T-cell (primary cell): ENCODE measurements at regions not wholly inside any gene's neighbourhood (a gene's known extent, or its start where the extent isn't known, plus 50 kb on each side); places are given as distances from the start of the nearest gene placed in this dataset.

Experiments used
- ATAC-seq, 4 experiments: fragments of 200-7000 bp in 3 of 4; fragments of 150-1000 bp in 1 of 4; cut with Tn5 transposase; replicated peaks in 1 of 4; 1 replicate in 3 of 4; 2 replicates in 1 of 4; pipeline ENCODE4 v1.10.0; 2021; ENCODE audit warnings: moderate library complexity in 3 of 4, mild to moderate bottlenecking in 2 of 4, moderate number of reproducible peaks in 1 of 4
- CTCF ChIA-PET, 2 donors: fragments of 300-600 bp; sonication (Branson Sonifier 250); formaldehyde crosslinking; loops; one replicate each; lab custom pipeline; 2022; ENCODE audit warnings: antibody characterized with exemption in 2 of 2; lab: Charles Lee
- POLR2A ChIA-PET, 2 donors: fragments of 300-600 bp; sonication (Branson Sonifier 250); formaldehyde crosslinking; loops; one replicate each; lab custom pipeline; 2022; ENCODE audit warnings: antibody characterized with exemption in 2 of 2; lab: Charles Lee
- DNase-seq, 35 experiments: peaks; one replicate each; pipeline versions ENCODE4 v3.0.0 to v3.0.0-alpha.2; 2013 to 2023
- H3K27ac ChIP-seq: one replicate; pipeline ENCODE4 v1.5.1; 2013; ENCODE audit warnings: low read length
- H3K27me3 ChIP-seq, 2 experiments: replicated peaks in 1 of 2; 1 replicate in 1 of 2; 2 replicates in 1 of 2; pipeline versions ENCODE4 v1.6.1 to v1.7.0; 2013; ENCODE audit warnings: low read length in 1 of 2, mixed read lengths in 1 of 2; ENCODE audit not compliant: control insufficient read depth in 2 of 2, insufficient read depth in 2 of 2; ENCODE audit errors: extremely low read depth in 1 of 2
- H3K36me3 ChIP-seq, 2 donors: 1 replicate in 1 of 2; 2 replicates in 1 of 2; pipeline versions ENCODE4 v1.6.1 to v1.7.0; 2013; ENCODE audit warnings: low read length in 1 of 2; ENCODE audit not compliant: control insufficient read depth in 2 of 2, insufficient read depth in 1 of 2; ENCODE audit errors: extremely low read depth in 1 of 2
- H3K4me1 ChIP-seq, 2 experiments: 1 replicate in 1 of 2; 2 replicates in 1 of 2; pipeline versions ENCODE4 v1.6.1 to v1.7.0; 2013; ENCODE audit warnings: low read length in 2 of 2, mixed read lengths in 1 of 2; ENCODE audit not compliant: insufficient read depth in 2 of 2, control insufficient read depth in 1 of 2; ENCODE audit errors: extremely low read depth in 1 of 2
- H3K4me3 ChIP-seq, 2 donors: 1 replicate in 1 of 2; 2 replicates in 1 of 2; pipeline versions ENCODE4 v1.5.1 to v1.7.0; 2013; ENCODE audit warnings: mild to moderate bottlenecking in 2 of 2, low read length in 1 of 2, moderate library complexity in 1 of 2; ENCODE audit not compliant: control insufficient read depth in 1 of 2; ENCODE audit errors: extremely low read depth in 1 of 2
- H3K9me3 ChIP-seq: 2 replicates; pipeline ENCODE4 v1.7.0; 2013
- H3K27ac Mint-ChIP-seq, 2 donors: one replicate each; pipeline ENCODE4 v1.8.0; 2020 to 2021; ENCODE audit warnings: mild to moderate bottlenecking in 2 of 2, mixed read lengths in 2 of 2
- H3K27me3 Mint-ChIP-seq, 2 donors: one replicate each; pipeline ENCODE4 v1.8.0; 2021 to 2022; ENCODE audit warnings: mixed read lengths in 2 of 2
- H3K36me3 Mint-ChIP-seq: one replicate; pipeline ENCODE4 v1.8.0; 2021; ENCODE audit warnings: mixed read lengths
- H3K4me1 Mint-ChIP-seq, 3 donors: one replicate each; pipeline ENCODE4 v1.8.0; 2020 to 2022; ENCODE audit warnings: mixed read lengths in 3 of 3, mild to moderate bottlenecking in 1 of 3
- H3K4me3 Mint-ChIP-seq, 3 donors: one replicate each; pipeline ENCODE4 v1.8.0; 2020 to 2022; ENCODE audit warnings: mild to moderate bottlenecking in 3 of 3, mixed read lengths in 3 of 3, moderate library complexity in 3 of 3
- H3K9me3 Mint-ChIP-seq, 3 donors: one replicate each; pipeline ENCODE4 v1.8.0; 2020 to 2022; ENCODE audit warnings: mixed read lengths in 3 of 3
- WGBS: methylation state at CpG from one replicate; pipeline ENCODE4 v1.1.5; 2013; ENCODE audit warnings: missing lambda C conversion rate; ENCODE audit not compliant: insufficient coverage; 5-methylcytosine and 5-hydroxymethylcytosine counted together

DNA sequence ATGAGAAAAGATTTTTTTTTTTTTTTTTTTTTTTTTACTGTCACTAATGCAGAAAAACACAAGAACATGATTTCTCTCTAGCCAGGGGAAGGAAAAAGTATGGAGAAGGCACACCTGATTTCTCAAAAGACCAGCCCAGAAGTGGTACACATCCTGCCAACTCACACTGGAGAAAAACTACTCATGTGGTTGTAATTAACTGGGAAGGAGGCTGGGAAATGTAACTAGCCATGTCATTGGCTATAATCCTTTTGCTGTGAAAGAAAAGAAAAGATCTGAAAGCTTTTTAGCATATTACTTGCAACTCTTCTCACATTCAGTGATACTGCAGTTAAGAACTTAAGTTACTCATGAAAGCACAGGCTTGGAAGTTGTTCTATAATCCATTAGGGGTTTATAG lies 195.9 kb upstream of the PMFBP1 start:
- Histone ChIP-seq H3K4me1 (no peaks in the 10 kb centered on the region), H3K36me3 (no peaks in the 10 kb centered on the region), H3K27ac (no peak overlapping the region), H3K4me3 (no peak overlapping the region), H3K9me3 (no peaks in the 10 kb centered on the region), H3K27me3 (no peaks in the 10 kb centered on the region)
- no peak overlapping the region for H3K27ac Mint-ChIP-seq
- H3K9me3 Mint-ChIP-seq: peaks cover 4 to 10% (median 8%) of the 10 kb centered on the region in 3 donors
- H3K27me3 Mint-ChIP-seq: no peaks in the 10 kb centered on the region
- H3K4me1 Mint-ChIP-seq: no peaks in the 10 kb centered on the region
- DNase-seq (no peak), ATAC-seq (no peak)
- ChIA-PET POLR2A (no interaction called here), CTCF (interaction anchor here in 1 of 2 donors (0.6 kb wide), 1 partner anchor 465 kb away, joined by 14 read pairs; no protein-coding TSS in a partner anchor)
- no peak overlapping the region for H3K4me3 Mint-ChIP-seq
- peaks cover 3% of the 10 kb centered on the region for H3K36me3 Mint-ChIP-seq

DNA sequence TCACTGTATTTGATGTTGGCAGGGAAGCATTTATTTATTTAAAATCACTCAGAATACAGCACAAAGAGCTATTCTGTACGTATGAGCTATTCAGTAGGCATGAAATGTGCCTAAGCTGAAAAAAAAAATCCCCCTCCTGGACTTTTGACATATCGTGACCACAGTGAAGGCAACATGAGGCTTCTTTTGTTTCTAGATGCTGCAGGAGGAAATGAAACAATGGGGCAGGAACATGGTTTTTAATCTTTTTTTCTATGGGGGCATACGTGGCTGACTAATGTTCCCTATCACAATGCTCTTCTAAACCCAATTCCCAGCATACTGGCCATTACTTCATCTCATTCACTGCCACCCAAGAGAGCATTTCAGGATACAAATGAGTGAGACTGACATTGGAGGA lies 191.0 kb upstream of the PMFBP1 start:
- CTCF ChIA-PET: no interaction called here
- ATAC-seq: no peak
- WGBS: no CpG with 5 or more reads among the region's 3 CpGs

GRCh38 chr16:72362476-72362875 lies 190.5 kb upstream of the PMFBP1 start:
- H3K27me3 ChIP-seq: no peaks in the 10 kb centered on the region
- peaks cover under 1 to 8% (median 7%) of the 10 kb centered on the region in 3 donors for H3K9me3 Mint-ChIP-seq
- H3K4me1 ChIP-seq: no peaks in the 10 kb centered on the region
- H3K4me3 ChIP-seq: no peak overlapping the region
- no peaks in the 10 kb centered on the region for H3K27me3 Mint-ChIP-seq
- no peak overlapping the region for H3K27ac Mint-ChIP-seq
- H3K27ac ChIP-seq: no peak overlapping the region
- ChIA-PET POLR2A (no interaction called here), CTCF (no interaction called here)
- H3K9me3 ChIP-seq: no peaks in the 10 kb centered on the region
- WGBS: 100% methylated on average over 1 of the region's 4 CpGs
- H3K4me3 Mint-ChIP-seq: no peak overlapping the region
- peaks cover 3% of the 10 kb centered on the region for H3K36me3 Mint-ChIP-seq
- no peak for ATAC-seq
- H3K36me3 ChIP-seq: no peaks in the 10 kb centered on the region
- H3K4me1 Mint-ChIP-seq: no peaks in the 10 kb centered on the region
- no peak for DNase-seq

More for the DNA sequence above, 191.0 kb upstream of the PMFBP1 start:
- peaks cover 3% of the 10 kb centered on the region for H3K36me3 Mint-ChIP-seq
- peaks cover 4 to 10% (median 8%) of the 10 kb centered on the region in 3 donors for H3K9me3 Mint-ChIP-seq
- Histone ChIP-seq H3K4me3 (no peak overlapping the region), H3K27me3 (no peaks in the 10 kb centered on the region), H3K36me3 (no peaks in the 10 kb centered on the region), H3K27ac (no peak overlapping the region), H3K9me3 (no peaks in the 10 kb centered on the region), H3K4me1 (no peaks in the 10 kb centered on the region)
- H3K4me1 Mint-ChIP-seq: no peaks in the 10 kb centered on the region
- POLR2A ChIA-PET: no interaction called here
- H3K27ac Mint-ChIP-seq: no peak overlapping the region
- no peaks in the 10 kb centered on the region for H3K27me3 Mint-ChIP-seq
- H3K4me3 Mint-ChIP-seq: no peak overlapping the region
- no peak for DNase-seq

GRCh38 chr16:72357910-72358309 lies 186.0 kb upstream of the PMFBP1 start:
- no peak for ATAC-seq
- Mint-ChIP-seq H3K27ac (no peak overlapping the region), H3K36me3 (no peaks in the 10 kb centered on the region), H3K27me3 (no peaks in the 10 kb centered on the region), H3K4me3 (no peak overlapping the region), H3K4me1 (no peaks in the 10 kb centered on the region), H3K9me3 (peaks cover 0 to 2% (median 0%) of the 10 kb centered on the region in 3 donors)
- H3K27me3 ChIP-seq: no peaks in the 10 kb centered on the region
- H3K36me3 ChIP-seq: no peaks in the 10 kb centered on the region
- CTCF ChIA-PET: interaction anchor here in 1 of 2 donors (0.7 kb wide), 1 partner anchor 60 kb away, joined by 3 read pairs; no protein-coding TSS in a partner anchor
- 100% methylated on average over 1 of the region's 6 CpGs for WGBS
- no peaks in the 10 kb centered on the region for H3K4me1 ChIP-seq
- POLR2A ChIA-PET: no interaction called here
- H3K4me3 ChIP-seq: no peak overlapping the region
- no peak overlapping the region for H3K27ac ChIP-seq
- no peaks in the 10 kb centered on the region for H3K9me3 ChIP-seq
- DNase-seq: no peak

- H3K4me1 Mint-ChIP-seq: no peaks in the 10 kb centered on the region
- DNase-seq: no peak
- Histone ChIP-seq H3K9me3 (no peaks in the 10 kb centered on the region), H3K27me3 (no peaks in the 10 kb centered on the region), H3K4me3 (no peak overlapping the region), H3K36me3 (no peaks in the 10 kb centered on the region), H3K27ac (no peak overlapping the region), H3K4me1 (no peaks in the 10 kb centered on the region)
- ChIA-PET CTCF (no interaction called here), POLR2A (no interaction called here)
- no peak overlapping the region for H3K4me3 Mint-ChIP-seq
- ATAC-seq: no peak
- no peaks in the 10 kb centered on the region for H3K27me3 Mint-ChIP-seq
- no peak overlapping the region for H3K27ac Mint-ChIP-seq
- no CpG with 5 or more reads among the region's 2 CpGs for WGBS
- H3K9me3 Mint-ChIP-seq: peaks cover 0 to 2% (median 0%) of the 10 kb centered on the region in 3 donors
- no peaks in the 10 kb centered on the region for H3K36me3 Mint-ChIP-seq
Measured at GRCh38 chr16:72355561-72355960, 183.6 kb upstream of the PMFBP1 start.

GRCh38 chr16:72349719-72350118 lies 177.8 kb upstream of the PMFBP1 start:
- no peaks in the 10 kb centered on the region for H3K27me3 ChIP-seq
- no peak overlapping the region for H3K27ac ChIP-seq
- ChIA-PET CTCF (no interaction called here), POLR2A (no interaction called here)
- ATAC-seq (no peak), DNase-seq (no peak)
- Mint-ChIP-seq H3K4me3 (no peak overlapping the region), H3K4me1 (no peaks in the 10 kb centered on the region), H3K27me3 (no peaks in the 10 kb centered on the region), H3K27ac (no peak overlapping the region), H3K9me3 (peaks cover 0 to 2% (median 0%) of the 10 kb centered on the region in 3 donors), H3K36me3 (no peaks in the 10 kb centered on the region)
- no peaks in the 10 kb centered on the region for H3K9me3 ChIP-seq
- no peaks in the 10 kb centered on the region for H3K36me3 ChIP-seq
- no peaks in the 10 kb centered on the region for H3K4me1 ChIP-seq
- WGBS: 82% methylated on average over 3 of the region's 3 CpGs
- H3K4me3 ChIP-seq: no peak overlapping the region

DNA sequence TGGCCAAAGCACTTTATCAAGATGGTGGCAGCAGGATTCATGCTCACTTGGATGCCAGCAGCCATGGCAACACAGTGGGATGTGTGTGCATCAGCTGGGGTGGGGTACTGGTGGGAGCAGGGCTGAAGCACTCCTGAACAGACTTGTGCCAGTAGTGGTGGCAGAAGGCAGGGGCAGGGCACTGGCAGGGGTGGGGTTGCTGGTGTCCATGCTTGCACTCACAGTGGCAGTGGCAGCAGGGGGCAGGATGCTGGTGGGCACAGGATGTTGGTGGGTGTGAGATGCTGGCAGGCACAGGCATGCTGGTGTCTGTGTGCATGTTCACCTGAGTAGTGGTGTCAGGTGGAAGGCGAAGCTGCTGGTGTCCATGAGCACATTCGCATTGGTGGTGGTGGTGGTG lies 161.0 kb upstream of the PMFBP1 start:
- H3K4me3 Mint-ChIP-seq: no peak overlapping the region
- Histone ChIP-seq H3K36me3 (no peaks in the 10 kb centered on the region), H3K4me3 (no peak overlapping the region), H3K4me1 (no peaks in the 10 kb centered on the region), H3K9me3 (no peaks in the 10 kb centered on the region), H3K27ac (no peak overlapping the region), H3K27me3 (no peaks in the 10 kb centered on the region)
- peaks cover 14 to 29% (median 23%) of the 10 kb centered on the region in 3 donors for H3K9me3 Mint-ChIP-seq
- ChIA-PET CTCF (no interaction called here), POLR2A (no interaction called here)
- WGBS: 100% methylated on average over 2 of the region's 2 CpGs
- ATAC-seq (no peak), DNase-seq (no peak)
- no peaks in the 10 kb centered on the region for H3K27me3 Mint-ChIP-seq
- H3K36me3 Mint-ChIP-seq: no peaks in the 10 kb centered on the region
- H3K27ac Mint-ChIP-seq: no peak overlapping the region
- no peaks in the 10 kb centered on the region for H3K4me1 Mint-ChIP-seq
